Nephron (organoid): ENCODE measurements at regions not wholly inside any gene's neighbourhood (a gene's known extent, or its start where the extent isn't known, plus 50 kb on each side); places are given as distances from the start of the nearest gene placed in this dataset.

Source experiments
- H3K27ac Mint-ChIP-seq, 3 experiments: 2 replicates each; pipeline ENCODE4 v1.8.0; 2020; ENCODE audit warnings: mixed read lengths in 3 of 3, mild to moderate bottlenecking in 2 of 3, moderate library complexity in 1 of 3
- H3K27me3 Mint-ChIP-seq: 2 replicates; pipeline ENCODE4 v1.8.0; 2021; ENCODE audit warnings: low read depth, mild to moderate bottlenecking, moderate library complexity, mixed read lengths
- H3K36me3 Mint-ChIP-seq: 2 replicates; pipeline ENCODE4 v1.8.0; 2020; ENCODE audit warnings: low read depth, mixed read lengths
- H3K4me1 Mint-ChIP-seq: 2 replicates; pipeline ENCODE4 v1.8.0; 2020; ENCODE audit warnings: mixed read lengths
- H3K4me3 Mint-ChIP-seq, 3 experiments: 2 replicates each; pipeline ENCODE4 v1.8.0; 2020; ENCODE audit warnings: mild to moderate bottlenecking in 3 of 3, mixed read lengths in 3 of 3, moderate library complexity in 2 of 3
- H3K9me3 Mint-ChIP-seq: 2 replicates; pipeline ENCODE4 v1.8.0; 2020; ENCODE audit warnings: mixed read lengths
- TF ChIP-seq, protein P1 (sequence below), 3 experiments: fragments of 200-600 bp; sonication (generic); IDR thresholded peaks; one replicate each; pipeline ENCODE4 v1.5.0; 2021; ENCODE audit warnings: antibody characterized with exemption in 3 of 3; ENCODE audit not compliant: unreplicated experiment in 3 of 3

- Mint-ChIP-seq H3K4me1 (peaks cover 4% of the 10 kb centered on the region), H3K4me3 (no peak overlapping the region)
Observed at GRCh38 chr3:118793176-118793575, 241.5 kb downstream of the IGSF11 start.

GRCh38 chr3:118799303-118799702, 235.3 kb downstream of the IGSF11 start:
- Mint-ChIP-seq H3K36me3 (no peaks in the 10 kb centered on the region), H3K27me3 (peaks cover 12% of the 10 kb centered on the region), H3K4me1 (no peaks in the 10 kb centered on the region), H3K27ac (no peak overlapping the region), H3K9me3 (no peaks in the 10 kb centered on the region), H3K4me3 (no peak overlapping the region)
- TF ChIP-seq, protein P1, sequence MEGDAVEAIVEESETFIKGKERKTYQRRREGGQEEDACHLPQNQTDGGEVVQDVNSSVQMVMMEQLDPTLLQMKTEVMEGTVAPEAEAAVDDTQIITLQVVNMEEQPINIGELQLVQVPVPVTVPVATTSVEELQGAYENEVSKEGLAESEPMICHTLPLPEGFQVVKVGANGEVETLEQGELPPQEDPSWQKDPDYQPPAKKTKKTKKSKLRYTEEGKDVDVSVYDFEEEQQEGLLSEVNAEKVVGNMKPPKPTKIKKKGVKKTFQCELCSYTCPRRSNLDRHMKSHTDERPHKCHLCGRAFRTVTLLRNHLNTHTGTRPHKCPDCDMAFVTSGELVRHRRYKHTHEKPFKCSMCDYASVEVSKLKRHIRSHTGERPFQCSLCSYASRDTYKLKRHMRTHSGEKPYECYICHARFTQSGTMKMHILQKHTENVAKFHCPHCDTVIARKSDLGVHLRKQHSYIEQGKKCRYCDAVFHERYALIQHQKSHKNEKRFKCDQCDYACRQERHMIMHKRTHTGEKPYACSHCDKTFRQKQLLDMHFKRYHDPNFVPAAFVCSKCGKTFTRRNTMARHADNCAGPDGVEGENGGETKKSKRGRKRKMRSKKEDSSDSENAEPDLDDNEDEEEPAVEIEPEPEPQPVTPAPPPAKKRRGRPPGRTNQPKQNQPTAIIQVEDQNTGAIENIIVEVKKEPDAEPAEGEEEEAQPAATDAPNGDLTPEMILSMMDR (IDR thresholded peaks at IDR 0.05; ENCODE audit: unreplicated experiment in 3 of 3), result no peak

More at GRCh38 chr3:118793176-118793575, 241.5 kb downstream of the IGSF11 start:
- TF ChIP-seq, protein P1 (IDR thresholded peaks at IDR 0.05; ENCODE audit: unreplicated experiment in 3 of 3), result no peak
- H3K27me3 Mint-ChIP-seq, result peaks cover 4% of the 10 kb centered on the region
- H3K27ac Mint-ChIP-seq, result no peak overlapping the region
- H3K36me3 Mint-ChIP-seq, result no peaks in the 10 kb centered on the region
- no peaks in the 10 kb centered on the region for H3K9me3 Mint-ChIP-seq

- H3K4me1 Mint-ChIP-seq, result no peaks in the 10 kb centered on the region
- TF ChIP-seq, protein P1 (IDR thresholded peaks at IDR 0.05; ENCODE audit: unreplicated experiment in 3 of 3), result no peak
- no peak overlapping the region for H3K27ac Mint-ChIP-seq
- H3K27me3 Mint-ChIP-seq, result peaks cover 10% of the 10 kb centered on the region
- no peak overlapping the region for H3K4me3 Mint-ChIP-seq
- H3K36me3 Mint-ChIP-seq, result no peaks in the 10 kb centered on the region
- H3K9me3 Mint-ChIP-seq, result no peaks in the 10 kb centered on the region
Observed at GRCh38 chr3:118801899-118802298, 232.7 kb downstream of the IGSF11 start.

DNA sequence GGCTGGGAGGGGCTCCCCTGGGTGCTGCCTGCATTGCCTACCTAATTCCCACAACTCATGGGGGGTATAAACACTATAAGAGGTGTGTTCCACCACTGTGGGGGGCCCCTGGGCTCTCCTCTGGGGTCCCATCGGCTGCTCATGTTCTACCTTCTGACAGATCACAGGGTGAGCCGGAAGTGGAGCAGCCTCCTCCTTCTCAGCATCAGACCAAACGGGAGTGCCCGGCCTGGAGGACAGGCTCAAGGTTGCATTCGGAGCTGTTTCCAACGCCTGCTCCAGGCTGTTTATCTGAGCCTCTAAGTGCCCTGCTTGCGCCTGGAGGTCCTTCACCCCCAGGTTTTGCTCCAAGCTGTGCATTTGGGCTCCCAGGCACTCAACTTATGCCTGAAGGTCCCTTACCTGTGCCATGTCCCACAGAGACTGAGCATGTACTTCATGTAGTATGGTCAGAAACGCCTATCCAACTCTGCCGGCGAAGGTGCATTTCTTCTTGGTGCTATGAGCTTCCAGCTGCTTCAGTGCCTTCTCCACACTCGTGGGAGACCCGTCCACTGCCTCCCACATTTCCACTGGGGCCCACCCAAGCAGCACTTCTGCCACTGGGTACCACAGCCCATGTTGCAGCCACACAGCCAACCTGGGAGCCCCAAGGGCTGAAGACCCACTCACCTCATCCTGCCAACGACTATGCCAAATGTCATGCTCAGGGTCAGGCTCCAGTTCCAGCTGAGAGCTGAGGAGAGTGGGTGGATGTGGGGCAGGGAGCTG, 232.1 kb downstream of the IGSF11 start:
- H3K27me3 Mint-ChIP-seq, result peaks cover 11% of the 10 kb centered on the region
- TF ChIP-seq, protein P1 (IDR thresholded peaks at IDR 0.05; ENCODE audit: unreplicated experiment in 3 of 3), result no peak
- no peak overlapping the region for H3K27ac Mint-ChIP-seq
- H3K9me3 Mint-ChIP-seq, result peaks cover 2% of the 10 kb centered on the region
- H3K4me1 Mint-ChIP-seq, result no peaks in the 10 kb centered on the region
- H3K4me3 Mint-ChIP-seq, result no peak overlapping the region
- H3K36me3 Mint-ChIP-seq, result no peaks in the 10 kb centered on the region

DNA sequence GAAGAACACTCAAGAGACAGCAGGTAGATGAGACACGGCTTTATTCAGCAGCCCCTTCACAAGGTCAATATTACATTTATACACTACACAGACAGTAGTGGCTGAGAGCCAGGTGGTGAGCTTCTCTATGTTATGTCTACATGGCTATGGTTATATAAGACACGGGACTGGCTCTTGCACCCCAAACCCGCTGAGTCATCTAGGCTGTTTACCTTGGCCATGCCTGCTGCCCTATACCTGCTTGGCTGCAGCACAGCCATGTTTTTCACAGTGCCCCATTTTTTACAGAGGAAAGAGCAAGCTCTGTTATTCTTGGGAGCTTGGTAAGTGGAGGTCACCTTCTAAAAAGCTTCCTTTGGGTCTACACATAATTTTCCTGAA, 231.6 kb downstream of the IGSF11 start:
- no peak overlapping the region for H3K4me3 Mint-ChIP-seq
- H3K9me3 Mint-ChIP-seq, result peaks cover 3% of the 10 kb centered on the region
- no peak overlapping the region for H3K27ac Mint-ChIP-seq
- peaks cover 11% of the 10 kb centered on the region for H3K27me3 Mint-ChIP-seq
- H3K4me1 Mint-ChIP-seq, result no peaks in the 10 kb centered on the region
- no peaks in the 10 kb centered on the region for H3K36me3 Mint-ChIP-seq
- TF ChIP-seq, protein P1 (IDR thresholded peaks at IDR 0.05; ENCODE audit: unreplicated experiment in 3 of 3), result no peak

GRCh38 chr3:118805007-118805406, 229.6 kb downstream of the IGSF11 start:
- Mint-ChIP-seq H3K9me3 (peaks cover 3% of the 10 kb centered on the region), H3K27ac (no peak overlapping the region), H3K36me3 (no peaks in the 10 kb centered on the region), H3K27me3 (peaks cover 7% of the 10 kb centered on the region), H3K4me1 (no peaks in the 10 kb centered on the region), H3K4me3 (no peak overlapping the region)
- TF ChIP-seq, protein P1 (IDR thresholded peaks at IDR 0.05; ENCODE audit: unreplicated experiment in 3 of 3), result no peak
